ENCODE measurements at regions not wholly inside any gene's neighbourhood (a gene's known extent, or its start where the extent isn't known, plus 50 kb on each side); places are given as distances from the start of the nearest gene placed in this dataset.

DNA sequence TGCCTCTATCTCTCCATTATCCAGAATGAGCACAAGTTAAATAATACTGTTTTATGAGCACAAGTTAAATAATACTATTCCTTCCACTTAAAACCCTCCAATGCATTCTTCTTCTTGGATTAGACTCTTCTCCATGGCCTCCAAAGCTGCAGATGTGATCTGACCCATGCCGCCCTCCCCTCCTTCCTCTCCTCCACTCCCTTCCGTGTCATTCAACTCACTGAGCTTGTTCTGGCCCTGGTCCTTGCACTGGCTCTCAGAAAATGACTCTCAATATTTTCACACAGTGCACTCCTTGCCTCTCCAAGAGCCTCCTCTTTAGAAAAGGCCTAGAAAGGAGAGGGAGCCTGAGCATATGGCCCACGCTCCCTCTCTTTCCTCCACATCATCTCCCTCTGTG, 125.0 kb upstream of the CD93 start:
- intact Hi-C loops (cut with DNase I) = no loop called here

DNA sequence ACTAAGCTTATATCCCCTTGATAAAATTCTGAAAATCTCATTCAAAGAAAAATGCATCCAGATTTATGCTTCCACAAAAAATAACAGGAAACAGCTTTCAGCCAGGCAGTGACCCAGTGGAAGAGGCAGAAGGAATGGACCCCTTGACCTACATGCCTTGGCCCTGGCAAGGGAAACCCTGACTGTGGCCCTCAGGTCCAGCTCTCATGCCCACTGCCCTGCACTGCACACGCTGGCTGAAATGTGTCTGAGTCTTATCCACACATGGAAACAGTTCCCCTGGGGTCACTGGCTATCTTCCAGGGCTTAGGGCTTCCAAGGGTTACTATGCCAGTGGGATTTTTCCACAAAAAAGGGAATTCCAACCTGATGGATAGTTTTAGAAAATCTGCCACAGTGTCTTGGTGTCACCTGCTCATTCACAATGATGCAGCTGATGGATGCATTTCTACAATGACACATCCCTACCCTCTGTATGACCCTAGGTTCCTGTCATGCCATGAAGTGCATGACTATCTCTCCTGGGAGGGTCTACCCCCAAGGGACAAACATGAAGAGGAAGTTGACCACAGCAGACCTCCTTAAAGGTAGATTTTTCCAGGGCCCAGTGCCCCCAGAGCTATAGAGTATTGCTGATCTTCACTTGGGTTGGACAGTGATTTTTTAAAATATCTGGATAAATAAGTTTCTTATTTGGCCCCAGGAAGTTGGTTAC, 121.9 kb upstream of the CD93 start:
- Histone ChIP-seq H3K4me1 (no peaks in the 10 kb centered on the region), H3K9me3 (no peaks in the 10 kb centered on the region), H3K36me3 (no peaks in the 10 kb centered on the region), H3K4me3 (no peak overlapping the region), H3K27ac (no peak overlapping the region), H3K27me3 (no peaks in the 10 kb centered on the region)
- 80% methylated on average over 1 of the region's 1 CpG for WGBS (ENCODE audit: insufficient coverage, low coverage, low lambda C conversion rate, missing lambda C conversion rate)
- DNase-seq = peak in 1 of 3 donors; percentile 30
- no peak for ATAC-seq
- TF ChIP-seq POLR2A (IDR thresholded peaks at IDR 0.05) = no peak
- TF ChIP-seq, protein P1, sequence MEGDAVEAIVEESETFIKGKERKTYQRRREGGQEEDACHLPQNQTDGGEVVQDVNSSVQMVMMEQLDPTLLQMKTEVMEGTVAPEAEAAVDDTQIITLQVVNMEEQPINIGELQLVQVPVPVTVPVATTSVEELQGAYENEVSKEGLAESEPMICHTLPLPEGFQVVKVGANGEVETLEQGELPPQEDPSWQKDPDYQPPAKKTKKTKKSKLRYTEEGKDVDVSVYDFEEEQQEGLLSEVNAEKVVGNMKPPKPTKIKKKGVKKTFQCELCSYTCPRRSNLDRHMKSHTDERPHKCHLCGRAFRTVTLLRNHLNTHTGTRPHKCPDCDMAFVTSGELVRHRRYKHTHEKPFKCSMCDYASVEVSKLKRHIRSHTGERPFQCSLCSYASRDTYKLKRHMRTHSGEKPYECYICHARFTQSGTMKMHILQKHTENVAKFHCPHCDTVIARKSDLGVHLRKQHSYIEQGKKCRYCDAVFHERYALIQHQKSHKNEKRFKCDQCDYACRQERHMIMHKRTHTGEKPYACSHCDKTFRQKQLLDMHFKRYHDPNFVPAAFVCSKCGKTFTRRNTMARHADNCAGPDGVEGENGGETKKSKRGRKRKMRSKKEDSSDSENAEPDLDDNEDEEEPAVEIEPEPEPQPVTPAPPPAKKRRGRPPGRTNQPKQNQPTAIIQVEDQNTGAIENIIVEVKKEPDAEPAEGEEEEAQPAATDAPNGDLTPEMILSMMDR (IDR thresholded peaks at IDR 0.05) = no peak
- intact Hi-C loops (cut with DNase I) = no loop called here

More for the DNA sequence above, 125.0 kb upstream of the CD93 start:
- H3K27ac ChIP-seq = no peak overlapping the region
- no peaks in the 10 kb centered on the region for H3K9me3 ChIP-seq
- no peak for DNase-seq
- no peaks in the 10 kb centered on the region for H3K27me3 ChIP-seq
- no peaks in the 10 kb centered on the region for H3K36me3 ChIP-seq
- no peak for ATAC-seq
- TF ChIP-seq, protein P1 (IDR thresholded peaks at IDR 0.05) = no peak
- no peak for TF ChIP-seq POLR2A (IDR thresholded peaks at IDR 0.05)
- no peak overlapping the region for H3K4me3 ChIP-seq
- WGBS (ENCODE audit: insufficient coverage, low coverage, low lambda C conversion rate, missing lambda C conversion rate) = 71% methylated on average over 3 of the region's 3 CpGs
- H3K4me1 ChIP-seq = no peaks in the 10 kb centered on the region

DNA sequence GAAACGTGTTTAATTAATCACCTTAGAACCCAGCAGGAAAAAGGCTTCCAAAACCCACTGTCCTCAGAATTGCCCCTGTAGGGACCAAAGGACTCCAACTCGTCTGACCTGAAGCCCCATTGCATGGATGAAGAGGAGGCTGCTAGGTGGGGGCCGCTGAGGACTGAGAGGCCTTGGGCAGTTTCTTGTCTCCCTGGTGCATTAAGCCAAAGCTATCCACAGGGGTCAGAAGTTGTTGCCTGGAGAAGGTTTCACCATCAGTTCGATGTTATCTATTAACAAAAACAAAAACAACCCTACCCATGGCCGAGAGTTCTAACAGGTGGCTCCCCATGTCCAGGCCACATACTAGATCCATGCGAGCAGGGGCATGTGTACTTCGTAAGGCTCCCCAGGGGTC, 120.9 kb upstream of the CD93 start:
- no peaks in the 10 kb centered on the region for H3K36me3 ChIP-seq
- ATAC-seq (no peak), DNase-seq (no peak)
- intact Hi-C loops (cut with DNase I) = no loop called here
- no peaks in the 10 kb centered on the region for H3K4me1 ChIP-seq
- H3K27ac ChIP-seq = no peak overlapping the region
- WGBS (ENCODE audit: insufficient coverage, low coverage, low lambda C conversion rate, missing lambda C conversion rate) = 28% methylated on average over 2 of the region's 7 CpGs
- no peak overlapping the region for H3K4me3 ChIP-seq
- H3K27me3 ChIP-seq = no peaks in the 10 kb centered on the region
- H3K9me3 ChIP-seq = no peaks in the 10 kb centered on the region
- TF ChIP-seq, protein P1 (IDR thresholded peaks at IDR 0.05) = no peak
- no peak for TF ChIP-seq POLR2A (IDR thresholded peaks at IDR 0.05)

DNA sequence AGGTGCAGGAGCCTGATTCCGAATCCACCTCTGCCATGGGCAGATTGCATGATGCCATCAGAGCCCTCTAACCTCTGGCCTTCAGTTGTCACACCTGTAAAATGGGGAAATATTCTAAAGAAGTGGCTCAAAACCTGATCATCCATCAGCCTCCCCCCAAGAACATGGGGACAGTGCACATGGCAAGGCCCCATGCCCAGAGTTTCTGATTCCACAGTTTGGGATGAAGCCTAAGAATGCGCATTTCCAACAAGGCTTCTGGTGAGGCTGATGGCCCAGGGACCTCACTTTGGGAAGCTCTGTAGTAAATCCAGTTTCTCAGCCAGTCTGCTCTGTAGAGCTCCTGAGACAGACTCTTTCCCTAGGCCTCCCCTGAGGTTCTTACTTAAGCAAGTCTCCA, 119.9 kb upstream of the CD93 start:
- no peaks in the 10 kb centered on the region for H3K36me3 ChIP-seq
- H3K4me3 ChIP-seq = no peak overlapping the region
- H3K27ac ChIP-seq = no peak overlapping the region
- H3K27me3 ChIP-seq = no peaks in the 10 kb centered on the region
- no peak for DNase-seq
- no peak for ATAC-seq
- TF ChIP-seq, protein P1 (IDR thresholded peaks at IDR 0.05) = no peak
- no peak for TF ChIP-seq POLR2A (IDR thresholded peaks at IDR 0.05)
- WGBS (ENCODE audit: insufficient coverage, low coverage, low lambda C conversion rate, missing lambda C conversion rate) = 100% methylated on average over 1 of the region's 2 CpGs
- H3K9me3 ChIP-seq = no peaks in the 10 kb centered on the region
- intact Hi-C loops (cut with DNase I) = no loop called here
- no peaks in the 10 kb centered on the region for H3K4me1 ChIP-seq

Measured in right lobe of liver (tissue), 6 donors.